Endothelial cell of umbilical vein (primary cell): ENCODE measurements at regions not wholly inside any gene's neighbourhood (a gene's known extent, or its start where the extent isn't known, plus 50 kb on each side); places are given as distances from the start of the nearest gene placed in this dataset.

ENCODE experiments used
- BruUV-seq: library from RNA; stranded (reverse); fragments of 400-500 nt; replicated peaks from 2 replicates; lab custom pipeline; 2021; lab: Mats Ljungman, UMichigan
- CTCF ChIA-PET: fragments of 300-600, 350-600 bp; sonication (Branson Sonifier 250); formaldehyde crosslinking; loops from one replicate; lab custom pipeline; 2021; ENCODE audit warnings: antibody characterized with exemption, inconsistent platforms; lab: Charles Lee
- POLR2A ChIA-PET: fragments of 300-600, 350-600 bp; sonication (Branson Sonifier 250); formaldehyde crosslinking; loops from one replicate; lab custom pipeline; 2021; ENCODE audit warnings: antibody characterized with exemption, inconsistent platforms; lab: Charles Lee
- DNase-seq: peaks from one replicate; pipeline ENCODE4 v3.0.0-alpha.2; 2011; ENCODE audit warnings: low read depth, low spot score
- FAIRE-seq: peaks from 2 replicates; lab custom pipeline; 2011; peaks lifted over from hg19 to GRCh38; lab: Jason Lieb, UNC
- H2AFZ ChIP-seq: 2 replicates; pipeline ENCODE4 v1.6.0; 2012; ENCODE audit warnings: low read depth, low read length, control low read depth, inconsistent platforms
- H3K27ac ChIP-seq: 2 replicates; pipeline ENCODE4 v1.5.1; 2011; ENCODE audit warnings: low read depth, mild to moderate bottlenecking, control low read depth, low read length, moderate library complexity; ENCODE audit not compliant: insufficient read depth
- H3K27me3 ChIP-seq, 2 experiments: 2 replicates each; pipeline versions ENCODE4 v1.6.0 to v1.6.1; 2011; ENCODE audit warnings: low read length in 2 of 2, mixed read lengths in 1 of 2; ENCODE audit not compliant: control insufficient read depth in 2 of 2, insufficient read depth in 2 of 2
- H3K36me3 ChIP-seq, 2 experiments: 2 replicates in 1 of 2; 3 replicates in 1 of 2; pipeline ENCODE4 v1.5.1; 2011; ENCODE audit warnings: low read length in 2 of 2, mild to moderate bottlenecking in 1 of 2, moderate library complexity in 1 of 2; ENCODE audit not compliant: control insufficient read depth in 2 of 2, insufficient read depth in 2 of 2; ENCODE audit errors: extremely low read depth in 1 of 2
- H3K4me1 ChIP-seq: 3 replicates; pipeline ENCODE4 v1.5.1; 2011; ENCODE audit warnings: mild to moderate bottlenecking, low read length; ENCODE audit not compliant: control insufficient read depth, insufficient read depth; ENCODE audit errors: extremely low read depth
- H3K4me2 ChIP-seq: 2 replicates; pipeline ENCODE4 v1.6.1; 2011; ENCODE audit warnings: low read length, control low read depth, mixed read lengths; ENCODE audit not compliant: insufficient read depth
- H3K4me3 ChIP-seq, 3 experiments: fragments of 200-600 bp in 1 of 3; sonication (generic), shearing (Covaris generic) in 1 of 3; replicated peaks in 1 of 3; 2 replicates each; pipeline ENCODE4 v1.5.1; 2011 to 2016; ENCODE audit warnings: control low read depth in 3 of 3, low read length in 3 of 3, mild to moderate bottlenecking in 2 of 3, inconsistent platforms in 1 of 3, low read depth in 1 of 3, moderate library complexity in 1 of 3; ENCODE audit not compliant: insufficient read depth in 1 of 3
- H3K79me2 ChIP-seq: 2 replicates; pipeline ENCODE4 v1.6.0; 2012; ENCODE audit warnings: low read length, inconsistent platforms; ENCODE audit not compliant: control insufficient read depth, insufficient read depth
- H3K9ac ChIP-seq: replicated peaks from 2 replicates; pipeline ENCODE3; 2011; ENCODE audit warnings: low read length, control low read depth; ENCODE audit not compliant: insufficient read depth; ENCODE audit errors: extremely low read depth
- H3K9me1 ChIP-seq: replicated peaks from 3 replicates; pipeline ENCODE4 v1.6.0; 2011; ENCODE audit warnings: mild to moderate bottlenecking, low read length; ENCODE audit not compliant: control insufficient read depth, insufficient read depth; ENCODE audit errors: extremely low read depth
- H3K9me3 ChIP-seq: replicated peaks from 2 replicates; pipeline ENCODE4 v1.5.1; 2012; ENCODE audit warnings: low read length, inconsistent platforms; ENCODE audit not compliant: control insufficient read depth, insufficient read depth
- H4K20me1 ChIP-seq: replicated peaks from 2 replicates; pipeline ENCODE3; 2011; ENCODE audit warnings: mild to moderate bottlenecking, low read length; ENCODE audit not compliant: control insufficient read depth, insufficient read depth; ENCODE audit errors: extremely low read depth
- EZH2 ChIP-seq: IDR thresholded peaks from 2 replicates; pipeline ENCODE4 v1.6.1; 2012; ENCODE audit warnings: borderline replicate concordance, low read depth, mild to moderate bottlenecking, moderate library complexity, low read length, inconsistent platforms; ENCODE audit not compliant: severe bottlenecking
- FOS ChIP-seq: IDR thresholded peaks from 2 replicates; pipeline ENCODE4 v1.6.1; 2011; ENCODE audit warnings: mild to moderate bottlenecking, low read length, moderate library complexity, borderline replicate concordance; ENCODE audit not compliant: insufficient read depth
- GATA2 ChIP-seq: IDR thresholded peaks from 2 replicates; pipeline ENCODE4 v1.7.0; 2011; ENCODE audit warnings: low read depth, mild to moderate bottlenecking, moderate library complexity, mixed read lengths, low read length; ENCODE audit not compliant: insufficient read length, insufficient read depth
- JUN ChIP-seq: IDR thresholded peaks from 2 replicates; pipeline ENCODE4 v1.6.1; 2011; ENCODE audit warnings: borderline replicate concordance, low read depth; ENCODE audit not compliant: insufficient read length, insufficient read depth
- MAX ChIP-seq: IDR thresholded peaks from 2 replicates; pipeline ENCODE4 v1.6.1; 2011; ENCODE audit not compliant: insufficient read depth, insufficient read length
- MYC ChIP-seq: IDR thresholded peaks from one replicate; pipeline ENCODE4 v1.6.1; 2011; ENCODE audit warnings: mild to moderate bottlenecking, low read depth, low read length
- POLR2A ChIP-seq: IDR thresholded peaks from 2 replicates; pipeline ENCODE4 v1.6.1; 2012; ENCODE audit warnings: low read depth, mild to moderate bottlenecking, control low read depth, low read length
- POLR2AphosphoS5 ChIP-seq: IDR thresholded peaks from 2 replicates; pipeline ENCODE4 v1.6.1; 2012; ENCODE audit warnings: low read depth, mild to moderate bottlenecking, control low read depth, low read length, moderate library complexity; ENCODE audit not compliant: insufficient read depth
- dilution Hi-C: fragments of 300-500 bp; cut with MboI; formaldehyde crosslinking; loops from one replicate; pipeline ENCODE4 v1.15.0; 2019; ENCODE audit warnings: low sequenced_read_pairs; ENCODE audit not compliant: extremely low pct_ligation_motif_present
- intact Hi-C: fragments of 100-400 bp; cut with micrococcal nuclease; formaldehyde crosslinking; loops from one replicate; pipeline ENCODE4 v1.10.0; 2022
- TF ChIP-seq, protein P1 (sequence below), 2 donors: IDR thresholded peaks; 1 replicate in 1 of 2; 2 replicates in 1 of 2; pipeline ENCODE4 v1.5.1; 2011; ENCODE audit warnings: low read length in 2 of 2, mild to moderate bottlenecking in 2 of 2, moderate library complexity in 2 of 2, control low read depth in 1 of 2, inconsistent platforms in 1 of 2, low read depth in 1 of 2; ENCODE audit not compliant: insufficient read depth in 1 of 2; ENCODE audit errors: extremely low read depth in 1 of 2

DNA sequence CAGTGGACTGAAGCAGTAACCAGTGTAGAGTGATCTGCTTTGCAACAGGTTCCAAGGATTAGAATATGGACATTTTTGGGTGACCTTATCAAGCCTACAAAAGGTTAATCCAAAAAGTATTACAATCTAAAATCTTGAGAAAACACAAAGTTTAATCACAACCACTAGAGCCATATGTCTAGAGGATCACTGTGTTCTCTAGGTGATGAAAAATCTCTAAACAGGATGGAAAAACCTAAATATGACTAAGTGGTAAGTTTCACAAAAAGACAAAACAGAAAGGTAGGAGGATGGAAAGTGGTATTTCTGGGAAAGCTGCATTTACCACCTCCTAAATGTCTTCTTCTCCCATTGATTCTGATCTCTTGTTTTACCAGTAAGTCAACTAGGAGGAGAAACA is 411.1 kb upstream of the CXADR start:
- TF ChIP-seq MAX (no peak), POLR2AphosphoS5 (no peak), GATA2 (no peak), MYC (no peak)
- CTCF ChIA-PET, result no interaction called here
- Histone ChIP-seq H4K20me1 (no peaks in the 10 kb centered on the region), H3K27me3 (no peaks in the 10 kb centered on the region), H3K36me3 (no peaks in the 10 kb centered on the region), H3K4me2 (no peak overlapping the region), H3K9ac (no peak overlapping the region), H3K27ac (no peak overlapping the region), H3K9me3 (no peaks in the 10 kb centered on the region), H3K79me2 (no peaks in the 10 kb centered on the region), H3K4me1 (no peaks in the 10 kb centered on the region), H3K9me1 (no peaks in the 10 kb centered on the region), H2AFZ (no peak overlapping the region), H3K4me3 (no peak overlapping the region)
- dilution Hi-C loops, result no loop called here
- no peak for DNase-seq
- intact Hi-C loops, result no loop called here
- no TSS peak for BruUV-seq
- no peak for FAIRE-seq
- POLR2A ChIA-PET, result no interaction called here

DNA sequence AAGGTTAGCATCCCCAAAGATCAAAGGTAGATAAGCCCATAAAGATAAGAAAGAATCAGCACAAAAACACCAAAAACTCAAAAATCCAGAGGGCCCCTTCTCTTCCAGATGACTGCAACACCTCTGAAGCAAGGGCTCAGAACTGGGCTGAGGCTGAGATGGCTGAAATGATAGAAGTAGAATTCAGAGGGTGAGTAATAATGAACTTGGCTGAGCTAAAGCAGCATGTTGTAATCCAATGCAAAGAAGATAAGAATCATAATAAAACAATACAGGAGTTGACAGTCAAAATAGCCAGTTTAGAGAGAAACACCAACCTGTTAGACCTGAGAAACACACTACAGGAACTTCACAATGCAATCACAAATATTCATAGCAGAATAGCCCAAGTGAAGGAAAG is 406.9 kb upstream of the CXADR start:
- dilution Hi-C loops (no loop called here), intact Hi-C loops (no loop called here)
- no peaks in the 10 kb centered on the region for H3K4me1 ChIP-seq
- no peak for DNase-seq
- no peaks in the 10 kb centered on the region for H4K20me1 ChIP-seq
- H3K9ac ChIP-seq, result no peak overlapping the region
- H3K4me2 ChIP-seq, result no peak overlapping the region
- TF ChIP-seq MAX, result no peak
- TF ChIP-seq POLR2A, result no peak
- no peak for TF ChIP-seq JUN
- TF ChIP-seq EZH2, result no peak
- no peak for TF ChIP-seq FOS
- TF ChIP-seq, protein P1, sequence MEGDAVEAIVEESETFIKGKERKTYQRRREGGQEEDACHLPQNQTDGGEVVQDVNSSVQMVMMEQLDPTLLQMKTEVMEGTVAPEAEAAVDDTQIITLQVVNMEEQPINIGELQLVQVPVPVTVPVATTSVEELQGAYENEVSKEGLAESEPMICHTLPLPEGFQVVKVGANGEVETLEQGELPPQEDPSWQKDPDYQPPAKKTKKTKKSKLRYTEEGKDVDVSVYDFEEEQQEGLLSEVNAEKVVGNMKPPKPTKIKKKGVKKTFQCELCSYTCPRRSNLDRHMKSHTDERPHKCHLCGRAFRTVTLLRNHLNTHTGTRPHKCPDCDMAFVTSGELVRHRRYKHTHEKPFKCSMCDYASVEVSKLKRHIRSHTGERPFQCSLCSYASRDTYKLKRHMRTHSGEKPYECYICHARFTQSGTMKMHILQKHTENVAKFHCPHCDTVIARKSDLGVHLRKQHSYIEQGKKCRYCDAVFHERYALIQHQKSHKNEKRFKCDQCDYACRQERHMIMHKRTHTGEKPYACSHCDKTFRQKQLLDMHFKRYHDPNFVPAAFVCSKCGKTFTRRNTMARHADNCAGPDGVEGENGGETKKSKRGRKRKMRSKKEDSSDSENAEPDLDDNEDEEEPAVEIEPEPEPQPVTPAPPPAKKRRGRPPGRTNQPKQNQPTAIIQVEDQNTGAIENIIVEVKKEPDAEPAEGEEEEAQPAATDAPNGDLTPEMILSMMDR (IDR thresholded peaks at IDR 0.05; ENCODE audit: extremely low read depth in 1 of 2, insufficient read depth in 1 of 2, low read depth in 1 of 2, low read length in 2 of 2), result no peak
- no peak for TF ChIP-seq POLR2AphosphoS5
- TF ChIP-seq GATA2, result no peak
- TF ChIP-seq MYC, result no peak
- BruUV-seq, result no TSS peak
- POLR2A ChIA-PET, result no interaction called here
- no peak overlapping the region for H3K4me3 ChIP-seq
- H3K9me3 ChIP-seq, result no peaks in the 10 kb centered on the region
- no peak for FAIRE-seq
- no peak overlapping the region for H2AFZ ChIP-seq
- H3K27ac ChIP-seq, result no peak overlapping the region
- no peaks in the 10 kb centered on the region for H3K27me3 ChIP-seq
- H3K79me2 ChIP-seq, result no peaks in the 10 kb centered on the region
- no peaks in the 10 kb centered on the region for H3K9me1 ChIP-seq
- no peaks in the 10 kb centered on the region for H3K36me3 ChIP-seq
- CTCF ChIA-PET, result no interaction called here
